DMS53 (cell line): ENCODE measurements at regions not wholly inside any gene's neighbourhood (a gene's known extent, or its start where the extent isn't known, plus 50 kb on each side); places are given as distances from the start of the nearest gene placed in this dataset.
A peak's percentile ranks its signal among the peaks of the same experiment; 100 is the strongest.

Experiments
- DNase-seq: peaks from one replicate; lab custom pipeline; 2025; lab: John Stamatoyannopoulos, UW

GRCh38 chr4:18860836-18861530 is 839.4 kb upstream of the LCORL start:
- no peak for DNase-seq

- DNase-seq = no peak
These were observed 837.9 kb upstream of the LCORL start for GRCh38 chr4:18859468-18859867.

- DNase-seq = no peak
These were observed 836.8 kb upstream of the LCORL start for GRCh38 chr4:18858229-18858922.

GRCh38 chr4:18850867-18851266 is 829.3 kb upstream of the LCORL start:
- DNase-seq = no peak

GRCh38 chr4:18847249-18847890 is 825.8 kb upstream of the LCORL start:
- DNase-seq = peak; percentile 41

GRCh38 chr4:18846313-18846712 is 824.8 kb upstream of the LCORL start:
- no peak for DNase-seq

GRCh38 chr4:18844726-18845125 is 823.2 kb upstream of the LCORL start:
- DNase-seq = no peak

- DNase-seq = no peak
These were observed 820.9 kb upstream of the LCORL start for GRCh38 chr4:18842431-18842830.

- DNase-seq = no peak
These were observed 818.9 kb upstream of the LCORL start for GRCh38 chr4:18840481-18840880.

- no peak for DNase-seq
These were observed 794.8 kb upstream of the LCORL start for GRCh38 chr4:18816228-18816895.

GRCh38 chr4:18815779-18816173 is 794.2 kb upstream of the LCORL start:
- peak; percentile 7 for DNase-seq

GRCh38 chr4:18815081-18815778 is 793.7 kb upstream of the LCORL start:
- DNase-seq = no peak

- no peak for DNase-seq
These were observed 792.2 kb upstream of the LCORL start for GRCh38 chr4:18813771-18814170.

- no peak for DNase-seq
These were observed 791.5 kb upstream of the LCORL start for GRCh38 chr4:18813055-18813454.

- no peak for DNase-seq
These were observed 782.2 kb upstream of the LCORL start for GRCh38 chr4:18803781-18804180.

- DNase-seq = peak; percentile 16
These were observed 776.6 kb upstream of the LCORL start for GRCh38 chr4:18798123-18798522.

- DNase-seq = no peak
These were observed 774.2 kb upstream of the LCORL start for GRCh38 chr4:18795794-18796193.

- DNase-seq = no peak
These were observed 755.8 kb upstream of the LCORL start for GRCh38 chr4:18777190-18777930.

- DNase-seq = no peak
These were observed 746.4 kb upstream of the LCORL start for GRCh38 chr4:18767921-18768320.

- no peak for DNase-seq
These were observed 735.1 kb upstream of the LCORL start for GRCh38 chr4:18756671-18757070.

GRCh38 chr4:18754180-18754579 is 732.6 kb upstream of the LCORL start:
- DNase-seq = no peak
